ENCODE measurements at regions not wholly inside any gene's neighbourhood (a gene's known extent, or its start where the extent isn't known, plus 50 kb on each side); places are given as distances from the start of the nearest gene placed in this dataset.

DNA sequence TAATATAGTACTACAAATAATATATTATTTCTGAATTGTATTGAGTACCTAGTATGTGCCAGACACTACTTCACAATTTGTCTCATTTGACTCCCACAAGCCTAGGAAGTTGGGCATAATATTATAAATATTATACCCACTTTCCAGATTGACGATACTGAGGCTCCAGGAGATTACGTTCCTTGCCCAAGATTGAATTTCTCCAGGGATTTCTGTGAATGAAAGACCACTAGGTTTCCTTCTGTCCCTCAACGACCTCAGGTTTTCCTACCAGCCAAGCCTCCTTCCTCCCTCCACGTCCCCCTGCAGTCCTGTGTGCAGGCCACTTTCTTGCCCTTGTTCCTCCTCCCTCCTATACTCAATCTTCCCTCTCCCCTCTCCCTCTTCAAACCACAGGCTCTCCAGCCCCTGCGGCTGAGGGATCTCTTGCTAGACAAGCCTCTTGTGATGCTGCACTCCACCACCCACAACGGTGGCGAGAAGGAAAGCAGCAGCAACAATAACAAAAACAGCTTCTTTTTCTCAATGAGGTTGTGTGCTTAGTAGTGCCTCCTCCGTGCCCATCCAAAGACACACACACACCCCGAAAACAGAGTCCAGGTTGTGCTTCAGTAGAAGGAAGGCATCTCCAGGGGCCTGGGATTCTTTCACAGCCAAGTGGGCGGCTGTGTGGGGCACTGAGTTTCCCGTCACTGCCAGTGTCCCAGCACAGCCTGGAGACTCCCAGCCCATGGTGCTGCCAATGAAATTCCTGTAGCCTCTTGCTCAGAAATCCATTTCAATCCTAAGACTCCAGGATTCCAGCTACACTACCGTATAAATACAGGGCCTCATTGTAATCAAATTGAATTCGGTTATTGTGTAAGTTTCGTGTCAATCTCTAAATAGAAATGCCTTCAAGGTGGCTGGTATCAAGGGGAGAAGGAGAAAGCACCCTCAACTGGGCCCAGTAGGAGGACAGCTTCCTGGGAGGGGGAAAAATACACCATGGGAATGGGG lies 94.4 kb downstream of the NCR2 start:
- no peaks in the 10 kb centered on the region for H3K36me3 Mint-ChIP-seq (ENCODE audit: low read depth)
- WGBS, 2 experiments (ENCODE audit: insufficient coverage in 1 of 2, insufficient read length in 1 of 2): 77 to 78% methylated on average over 9 to 14 of the region's 14 CpGs
- H3K9me3 Mint-ChIP-seq: no peaks in the 10 kb centered on the region
- no peaks in the 10 kb centered on the region for H3K9me3 ChIP-seq (ENCODE audit: control insufficient read depth, low read length)
- H3K4me1 ChIP-seq (ENCODE audit: control insufficient read depth, insufficient read depth, low read length): no peaks in the 10 kb centered on the region
- H3K27me3 ChIP-seq (ENCODE audit: control insufficient read depth, insufficient read depth, low read length, poor library complexity, severe bottlenecking): peaks cover 58% of the 10 kb centered on the region
- no peak overlapping the region for H3K27ac Mint-ChIP-seq
- no peak for DNase-seq
- H3K27ac ChIP-seq (ENCODE audit: low read depth, low read length): no peak overlapping the region
- H3K36me3 ChIP-seq (ENCODE audit: control insufficient read depth, insufficient read depth, low read length): no peaks in the 10 kb centered on the region
- H3K4me3 ChIP-seq (ENCODE audit: low read length): no peak overlapping the region
- H3K4me3 Mint-ChIP-seq: no peak overlapping the region
- TF ChIP-seq, protein P1, sequence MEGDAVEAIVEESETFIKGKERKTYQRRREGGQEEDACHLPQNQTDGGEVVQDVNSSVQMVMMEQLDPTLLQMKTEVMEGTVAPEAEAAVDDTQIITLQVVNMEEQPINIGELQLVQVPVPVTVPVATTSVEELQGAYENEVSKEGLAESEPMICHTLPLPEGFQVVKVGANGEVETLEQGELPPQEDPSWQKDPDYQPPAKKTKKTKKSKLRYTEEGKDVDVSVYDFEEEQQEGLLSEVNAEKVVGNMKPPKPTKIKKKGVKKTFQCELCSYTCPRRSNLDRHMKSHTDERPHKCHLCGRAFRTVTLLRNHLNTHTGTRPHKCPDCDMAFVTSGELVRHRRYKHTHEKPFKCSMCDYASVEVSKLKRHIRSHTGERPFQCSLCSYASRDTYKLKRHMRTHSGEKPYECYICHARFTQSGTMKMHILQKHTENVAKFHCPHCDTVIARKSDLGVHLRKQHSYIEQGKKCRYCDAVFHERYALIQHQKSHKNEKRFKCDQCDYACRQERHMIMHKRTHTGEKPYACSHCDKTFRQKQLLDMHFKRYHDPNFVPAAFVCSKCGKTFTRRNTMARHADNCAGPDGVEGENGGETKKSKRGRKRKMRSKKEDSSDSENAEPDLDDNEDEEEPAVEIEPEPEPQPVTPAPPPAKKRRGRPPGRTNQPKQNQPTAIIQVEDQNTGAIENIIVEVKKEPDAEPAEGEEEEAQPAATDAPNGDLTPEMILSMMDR (conservative IDR thresholded peaks at IDR 0.05): no peak
- no peak overlapping the region for H3K9ac ChIP-seq (ENCODE audit: extremely low read depth, low read length, poor library complexity, severe bottlenecking)
- H3K27me3 Mint-ChIP-seq (ENCODE audit: insufficient read depth): peaks cover 46% of the 10 kb centered on the region
- H3K4me1 Mint-ChIP-seq: peaks cover 15% of the 10 kb centered on the region

DNA sequence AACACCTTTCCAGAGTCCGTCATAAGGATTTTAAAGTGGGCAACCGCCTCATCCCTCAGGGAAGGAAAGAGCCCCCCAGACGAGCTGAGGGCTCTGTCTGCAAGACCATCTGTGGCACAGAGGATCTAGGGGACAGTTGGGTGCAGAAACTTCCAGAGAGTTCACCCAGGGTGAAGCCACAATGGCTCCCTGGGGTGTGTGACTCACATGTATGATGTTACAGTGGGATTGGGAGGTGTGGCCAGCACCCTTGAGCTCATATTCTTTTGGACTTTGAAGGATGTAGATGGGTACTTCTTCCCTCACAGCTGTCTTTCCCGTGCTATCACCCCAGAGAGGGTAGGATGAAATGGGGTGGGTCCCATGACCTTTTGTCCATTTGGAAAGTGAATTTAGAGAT lies 95.5 kb downstream of the NCR2 start:
- no peaks in the 10 kb centered on the region for H3K4me1 ChIP-seq (ENCODE audit: control insufficient read depth, insufficient read depth, low read length)
- Mint-ChIP-seq H3K9me3 (no peaks in the 10 kb centered on the region), H3K36me3 (ENCODE audit: low read depth) (no peaks in the 10 kb centered on the region), H3K27ac (no peak overlapping the region), H3K27me3 (ENCODE audit: insufficient read depth) (peaks cover 48% of the 10 kb centered on the region), H3K4me3 (no peak overlapping the region), H3K4me1 (peaks cover 18% of the 10 kb centered on the region)
- no peaks in the 10 kb centered on the region for H3K9me3 ChIP-seq (ENCODE audit: control insufficient read depth, low read length)
- no peak overlapping the region for H3K4me3 ChIP-seq (ENCODE audit: low read length)
- no peaks in the 10 kb centered on the region for H3K36me3 ChIP-seq (ENCODE audit: control insufficient read depth, insufficient read depth, low read length)
- H3K27me3 ChIP-seq (ENCODE audit: control insufficient read depth, insufficient read depth, low read length, poor library complexity, severe bottlenecking): peaks cover 48% of the 10 kb centered on the region
- WGBS, 2 experiments (ENCODE audit: insufficient coverage in 1 of 2, insufficient read length in 1 of 2): 82 to 100% methylated on average over 2 to 4 of the region's 4 CpGs
- TF ChIP-seq, protein P1 (conservative IDR thresholded peaks at IDR 0.05): no peak
- DNase-seq: no peak
- H3K27ac ChIP-seq (ENCODE audit: low read depth, low read length): no peak overlapping the region
- no peak overlapping the region for H3K9ac ChIP-seq (ENCODE audit: extremely low read depth, low read length, poor library complexity, severe bottlenecking)

DNA sequence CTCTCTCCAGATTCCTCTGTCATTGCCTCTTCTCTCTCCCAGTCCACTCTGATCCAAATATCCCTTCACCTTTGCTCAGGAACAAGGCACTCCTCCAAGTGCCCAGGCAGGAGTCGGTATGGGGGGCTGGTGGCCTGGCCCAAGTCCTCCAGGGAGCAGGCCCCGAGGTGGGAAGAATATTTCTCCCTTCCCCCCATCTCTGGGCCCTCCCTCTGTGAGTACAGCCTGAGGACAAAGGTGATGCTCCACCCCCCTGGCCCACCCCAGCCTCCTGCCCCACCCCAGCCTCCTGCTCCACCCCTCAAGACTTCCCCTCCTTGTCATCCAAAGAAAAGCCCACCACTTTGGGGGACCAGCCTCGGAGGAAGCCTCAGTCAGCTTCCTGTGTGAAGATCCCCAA lies 96.9 kb downstream of the NCR2 start:
- Mint-ChIP-seq H3K36me3 (ENCODE audit: low read depth) (no peaks in the 10 kb centered on the region), H3K27me3 (ENCODE audit: insufficient read depth) (peaks cover 51% of the 10 kb centered on the region), H3K9me3 (no peaks in the 10 kb centered on the region), H3K4me3 (no peak overlapping the region), H3K4me1 (peaks cover 18% of the 10 kb centered on the region), H3K27ac (no peak overlapping the region)
- TF ChIP-seq, protein P1 (conservative IDR thresholded peaks at IDR 0.05): no peak
- Histone ChIP-seq H3K4me1 (ENCODE audit: control insufficient read depth, insufficient read depth, low read length) (no peaks in the 10 kb centered on the region), H3K27ac (ENCODE audit: low read depth, low read length) (no peak overlapping the region), H3K36me3 (ENCODE audit: control insufficient read depth, insufficient read depth, low read length) (no peaks in the 10 kb centered on the region), H3K9ac (ENCODE audit: extremely low read depth, low read length, poor library complexity, severe bottlenecking) (no peak overlapping the region), H3K9me3 (ENCODE audit: control insufficient read depth, low read length) (no peaks in the 10 kb centered on the region), H3K4me3 (ENCODE audit: low read length) (no peak overlapping the region), H3K27me3 (ENCODE audit: control insufficient read depth, insufficient read depth, low read length, poor library complexity, severe bottlenecking) (peaks cover 34% of the 10 kb centered on the region)
- WGBS, 2 experiments (ENCODE audit: insufficient coverage in 1 of 2, insufficient read length in 1 of 2): 56 to 59% methylated on average over 3 of the region's 3 CpGs
- DNase-seq: no peak

All from endodermal cell (in vitro differentiated cells).